WERI-Rb-1 (cell line): ENCODE measurements at regions not wholly inside any gene's neighbourhood (a gene's known extent, or its start where the extent isn't known, plus 50 kb on each side); places are given as distances from the start of the nearest gene placed in this dataset.
"Not testable (repeated sequence)": the region's sequence is repeated elsewhere in the genome, so short reads cannot be mapped to it uniquely, and the experiment has no call there.

Experiments used
- DNase-seq: peaks from one replicate; pipeline ENCODE4 v3.0.0-alpha.2; 2020
- H3K27ac ChIP-seq: fragments of 250-450 bp; sonication (Bioruptor Pico); 2 replicates; pipeline ENCODE4 v1.5.1; 2020; ENCODE audit warnings: mild to moderate bottlenecking, moderate library complexity
- H3K27me3 ChIP-seq: fragments of 250-450 bp; sonication (Bioruptor Pico); 2 replicates; pipeline ENCODE4 v1.5.1; 2021; ENCODE audit warnings: mild to moderate bottlenecking, low read depth, moderate library complexity; ENCODE audit not compliant: insufficient read depth, severe bottlenecking
- H3K36me3 ChIP-seq: fragments of 250-450 bp; sonication (Bioruptor Pico); 2 replicates; pipeline ENCODE4 v1.5.1; 2020; ENCODE audit warnings: mild to moderate bottlenecking, moderate library complexity
- H3K4me3 ChIP-seq: 2 replicates; pipeline ENCODE4 v1.5.1; 2011; ENCODE audit warnings: low read depth, mild to moderate bottlenecking, control low read depth, low read length
- H3K9me3 ChIP-seq: fragments of 250-450 bp; sonication (Bioruptor Pico); 2 replicates; pipeline ENCODE4 v1.5.1; 2021; ENCODE audit warnings: mild to moderate bottlenecking, moderate library complexity; ENCODE audit not compliant: severe bottlenecking
- TF ChIP-seq, protein P1 (sequence below): IDR thresholded peaks from 2 replicates; pipeline ENCODE4 v1.5.1; 2011; ENCODE audit warnings: low read depth, mild to moderate bottlenecking, control low read depth, inconsistent platforms, low read length

DNA sequence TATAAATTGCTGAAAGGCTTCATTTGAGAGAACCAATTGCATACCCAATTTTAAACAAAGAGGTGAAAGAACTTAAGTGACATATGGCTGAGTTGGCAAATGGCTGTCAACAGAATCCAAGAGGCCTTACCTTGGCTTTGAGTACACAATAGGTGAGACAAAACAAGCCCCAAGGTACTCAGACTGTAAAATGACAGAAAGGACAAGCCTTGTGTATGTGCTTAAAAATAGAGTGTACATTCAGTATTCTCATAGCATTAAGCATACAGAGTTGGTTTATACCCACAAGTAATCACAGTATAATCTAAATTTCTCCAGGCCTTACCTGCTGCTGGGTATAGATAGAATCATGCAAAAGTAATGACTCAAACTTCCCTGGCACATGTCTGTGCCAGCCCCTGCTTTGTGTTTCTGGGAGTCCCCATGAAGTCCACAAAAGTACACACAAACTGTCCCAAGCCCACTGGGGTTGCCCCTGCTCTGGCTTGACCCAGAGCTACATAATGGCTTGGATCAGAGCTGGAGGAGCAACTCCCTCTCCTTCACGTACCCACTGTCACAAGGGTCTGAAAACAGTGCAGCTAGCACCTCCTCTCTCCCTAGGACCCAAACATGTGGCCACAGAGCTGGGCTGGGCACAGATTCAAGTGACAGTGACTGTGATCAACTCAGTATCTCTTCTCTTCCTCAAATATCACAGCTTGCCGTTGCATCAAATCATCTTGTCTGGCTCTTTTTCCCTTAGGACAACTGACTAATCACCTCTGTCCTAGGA, 250.8 kb downstream of the ENC1 start:
- Histone ChIP-seq H3K9me3 (peaks cover 11% of the 10 kb centered on the region), H3K36me3 (no peaks in the 10 kb centered on the region), H3K4me3 (no peak overlapping the region), H3K27me3 (no peaks in the 10 kb centered on the region), H3K27ac (no peak overlapping the region)
- DNase-seq = no peak
- TF ChIP-seq, protein P1, sequence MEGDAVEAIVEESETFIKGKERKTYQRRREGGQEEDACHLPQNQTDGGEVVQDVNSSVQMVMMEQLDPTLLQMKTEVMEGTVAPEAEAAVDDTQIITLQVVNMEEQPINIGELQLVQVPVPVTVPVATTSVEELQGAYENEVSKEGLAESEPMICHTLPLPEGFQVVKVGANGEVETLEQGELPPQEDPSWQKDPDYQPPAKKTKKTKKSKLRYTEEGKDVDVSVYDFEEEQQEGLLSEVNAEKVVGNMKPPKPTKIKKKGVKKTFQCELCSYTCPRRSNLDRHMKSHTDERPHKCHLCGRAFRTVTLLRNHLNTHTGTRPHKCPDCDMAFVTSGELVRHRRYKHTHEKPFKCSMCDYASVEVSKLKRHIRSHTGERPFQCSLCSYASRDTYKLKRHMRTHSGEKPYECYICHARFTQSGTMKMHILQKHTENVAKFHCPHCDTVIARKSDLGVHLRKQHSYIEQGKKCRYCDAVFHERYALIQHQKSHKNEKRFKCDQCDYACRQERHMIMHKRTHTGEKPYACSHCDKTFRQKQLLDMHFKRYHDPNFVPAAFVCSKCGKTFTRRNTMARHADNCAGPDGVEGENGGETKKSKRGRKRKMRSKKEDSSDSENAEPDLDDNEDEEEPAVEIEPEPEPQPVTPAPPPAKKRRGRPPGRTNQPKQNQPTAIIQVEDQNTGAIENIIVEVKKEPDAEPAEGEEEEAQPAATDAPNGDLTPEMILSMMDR = no peak

DNA sequence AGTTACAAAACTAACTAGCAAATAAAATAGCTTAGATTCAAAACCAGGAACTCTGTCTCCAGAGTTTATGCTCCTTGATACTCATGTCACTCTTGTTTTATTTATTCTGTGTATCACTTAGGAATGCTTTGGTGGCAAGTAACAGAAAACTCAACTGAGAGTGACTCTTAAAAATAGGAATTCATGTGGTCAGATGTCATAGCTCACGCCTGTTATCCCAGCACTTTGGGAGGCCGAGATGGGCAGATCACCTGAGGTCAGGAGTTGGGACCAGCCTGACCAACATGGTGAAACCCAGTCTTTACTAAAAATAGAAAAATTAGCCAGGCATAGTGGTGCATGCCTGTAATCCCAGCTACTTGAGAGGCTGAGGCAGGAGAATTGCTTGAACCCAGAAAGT, 252.1 kb downstream of the ENC1 start:
- H3K27me3 ChIP-seq, DNase-seq, H3K27ac ChIP-seq, H3K4me3 ChIP-seq, H3K36me3 ChIP-seq: not testable (repeated sequence)
- H3K9me3 ChIP-seq = peaks cover 11% of the 10 kb centered on the region

DNA sequence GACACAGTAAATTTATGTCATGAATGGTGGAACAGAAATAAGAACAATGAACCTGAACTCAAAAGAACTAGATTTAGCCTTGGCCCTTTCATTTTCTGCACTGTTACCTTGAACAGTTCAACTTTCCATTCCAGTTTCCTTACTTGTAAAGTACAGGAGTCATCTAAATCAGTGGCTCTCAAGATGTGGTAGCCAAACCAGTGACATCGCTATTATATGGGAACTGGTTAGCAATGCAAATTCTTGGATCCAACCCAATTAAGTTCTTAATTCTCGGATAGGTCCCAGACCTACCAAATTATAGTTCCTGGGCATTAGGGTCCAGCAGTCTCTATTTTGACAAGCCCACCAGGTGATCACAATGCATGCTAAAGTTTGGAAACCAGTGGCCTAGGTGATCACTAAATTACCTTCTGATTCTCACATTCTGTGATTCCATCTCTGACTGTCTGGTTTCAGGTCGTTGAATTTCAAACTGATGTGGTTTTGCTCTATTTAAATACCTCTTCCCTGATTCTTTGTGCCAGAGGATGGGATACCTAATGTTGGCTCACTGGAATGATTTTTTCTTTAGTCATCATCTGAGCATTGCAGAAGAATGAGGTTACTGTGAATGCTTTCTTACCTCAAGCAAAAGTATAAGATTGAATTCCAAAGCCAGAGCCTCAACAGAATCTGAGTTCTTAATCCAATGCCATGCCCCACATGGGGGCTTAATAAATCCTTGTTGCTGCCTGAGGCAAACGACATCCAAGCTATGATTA, 253.8 kb downstream of the ENC1 start:
- peaks cover 11% of the 10 kb centered on the region for H3K9me3 ChIP-seq
- TF ChIP-seq, protein P1 = no peak
- H3K27me3 ChIP-seq = no peaks in the 10 kb centered on the region
- no peak overlapping the region for H3K4me3 ChIP-seq
- no peak overlapping the region for H3K27ac ChIP-seq
- no peak for DNase-seq
- H3K36me3 ChIP-seq = no peaks in the 10 kb centered on the region

DNA sequence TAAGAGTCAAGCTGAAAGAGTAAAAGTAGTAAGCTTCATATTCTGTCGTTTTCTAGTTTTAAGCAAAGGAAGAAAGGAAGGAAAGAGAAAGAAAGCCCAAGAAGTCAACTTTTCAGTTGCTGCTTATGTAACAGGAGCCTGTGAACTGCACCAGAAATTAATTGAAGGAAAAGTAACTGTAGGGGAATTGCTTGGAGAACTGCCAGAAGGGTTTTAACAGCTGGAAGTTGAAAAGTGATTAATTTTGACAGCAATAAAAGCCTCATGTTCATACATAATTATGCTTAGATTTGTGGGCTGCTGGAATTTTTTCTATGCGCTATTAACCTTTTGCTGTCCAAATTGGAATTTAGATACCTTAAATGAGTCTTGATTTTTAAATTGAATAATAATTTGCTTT, 255.7 kb downstream of the ENC1 start:
- Histone ChIP-seq H3K36me3 (no peaks in the 10 kb centered on the region), H3K27me3 (no peaks in the 10 kb centered on the region), H3K4me3 (no peak overlapping the region), H3K9me3 (peaks cover 11% of the 10 kb centered on the region), H3K27ac (no peak overlapping the region)
- no peak for DNase-seq
- TF ChIP-seq, protein P1 = no peak

DNA sequence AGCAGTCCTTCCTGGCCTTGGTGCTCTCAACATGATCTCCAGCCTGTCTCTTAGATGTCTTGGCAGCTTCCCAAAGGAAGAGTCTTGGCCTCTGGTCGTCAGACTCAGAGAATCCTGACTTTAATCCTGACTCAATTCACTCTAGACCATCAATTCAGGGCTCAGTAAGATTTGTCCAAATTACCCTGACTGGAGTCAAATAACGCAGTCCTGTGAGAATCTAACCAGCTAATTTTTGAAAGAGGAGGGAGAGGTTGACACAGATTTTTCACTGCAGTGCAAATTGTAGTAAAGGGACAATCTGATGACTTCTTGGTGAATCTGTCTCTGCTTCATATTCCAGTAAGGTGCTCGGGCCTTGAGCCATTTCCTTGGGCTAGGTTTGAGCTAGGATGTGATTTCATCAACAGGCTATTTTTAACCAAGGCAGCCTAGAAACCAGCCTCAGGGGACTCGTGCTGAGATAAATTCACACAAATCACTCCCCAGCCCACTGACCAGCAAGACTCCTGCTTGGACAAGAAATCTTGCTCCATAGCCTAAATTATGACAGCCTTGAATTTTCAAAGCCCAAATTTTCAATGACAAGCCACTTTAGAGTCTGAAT, 257.4 kb downstream of the ENC1 start:
- H3K4me3 ChIP-seq = no peak overlapping the region
- H3K36me3 ChIP-seq = no peaks in the 10 kb centered on the region
- peaks cover 11% of the 10 kb centered on the region for H3K9me3 ChIP-seq
- H3K27me3 ChIP-seq = no peaks in the 10 kb centered on the region
- no peak overlapping the region for H3K27ac ChIP-seq
- DNase-seq = peak; percentile 14
- TF ChIP-seq, protein P1 = no peak

DNA sequence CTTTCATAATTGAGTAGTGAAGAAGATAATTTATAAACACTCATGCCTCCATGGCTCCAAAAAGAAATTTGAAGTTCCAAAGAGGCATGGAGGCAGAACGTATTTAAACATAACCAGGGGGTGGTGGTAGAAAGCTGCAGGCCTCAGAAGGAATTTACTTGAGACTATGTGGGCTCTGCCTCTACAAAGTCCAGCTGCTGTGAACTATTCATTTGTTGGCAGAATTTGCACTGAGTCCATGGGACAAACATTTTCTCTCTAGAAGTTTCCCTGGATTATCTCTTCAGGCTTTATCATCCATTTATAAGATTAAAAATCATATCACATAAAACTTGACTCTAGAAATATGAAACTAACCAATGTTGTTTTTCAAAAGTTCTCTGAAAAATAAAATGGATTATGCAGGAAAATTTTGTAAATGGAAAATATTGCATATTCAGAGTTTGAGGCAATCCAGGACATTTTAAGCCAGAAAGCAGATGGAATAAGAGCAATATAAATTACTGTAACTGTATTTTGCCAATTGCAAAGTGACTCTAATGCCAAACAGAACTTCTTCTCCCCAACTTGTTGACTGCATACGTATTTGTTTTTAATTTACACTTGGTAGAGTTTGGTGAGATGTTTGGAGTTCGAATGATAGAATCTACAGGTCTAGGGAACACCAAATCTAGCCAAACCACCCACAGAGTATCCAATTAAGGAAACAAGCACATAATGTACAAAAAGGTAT, 258.2 kb downstream of the ENC1 start:
- TF ChIP-seq, protein P1 = no peak

More for the DNA sequence above, 258.2 kb downstream of the ENC1 start:
- no peak for DNase-seq
- no peaks in the 10 kb centered on the region for H3K27me3 ChIP-seq
- no peak overlapping the region for H3K4me3 ChIP-seq
- H3K27ac ChIP-seq = no peak overlapping the region
- no peaks in the 10 kb centered on the region for H3K36me3 ChIP-seq
- peaks cover 3% of the 10 kb centered on the region for H3K9me3 ChIP-seq
